ENCODE measurements at regions not wholly inside any gene's neighbourhood (a gene's known extent, or its start where the extent isn't known, plus 50 kb on each side); places are given as distances from the start of the nearest gene placed in this dataset.

GRCh38 chr2:196566961-196567666 is 72.4 kb upstream of the CCDC150 start:
- no peak for ATAC-seq
- Mint-ChIP-seq H3K4me1 (ENCODE audit: low read depth in 2 of 2) (no peaks in the 10 kb centered on the region), H3K27me3 (peaks cover 19 to 33% of the 10 kb centered on the region in 2 donors), H3K9me3 (no peaks in the 10 kb centered on the region), H3K36me3 (no peaks in the 10 kb centered on the region), H3K27ac (no peak overlapping the region), H3K4me3 (no peak overlapping the region)
- DNase-seq (ENCODE audit: low spot score): no peak

GRCh38 chr2:196568506-196568905 is 71.0 kb upstream of the CCDC150 start:
- no peak for DNase-seq (ENCODE audit: low spot score)
- H3K27ac Mint-ChIP-seq: no peak overlapping the region
- peaks cover 19 to 34% of the 10 kb centered on the region in 2 donors for H3K27me3 Mint-ChIP-seq
- no peaks in the 10 kb centered on the region for H3K9me3 Mint-ChIP-seq
- no peak overlapping the region for H3K4me3 Mint-ChIP-seq
- no peak for ATAC-seq
- no peaks in the 10 kb centered on the region for H3K36me3 Mint-ChIP-seq
- no peaks in the 10 kb centered on the region for H3K4me1 Mint-ChIP-seq (ENCODE audit: low read depth in 2 of 2)

GRCh38 chr2:196584903-196585302 is 54.6 kb upstream of the CCDC150 start:
- peaks cover 28 to 60% of the 10 kb centered on the region in 2 donors for H3K27me3 Mint-ChIP-seq
- peaks cover 0 to 5% of the 10 kb centered on the region in 2 donors for H3K4me1 Mint-ChIP-seq (ENCODE audit: low read depth in 2 of 2)
- H3K9me3 Mint-ChIP-seq: no peaks in the 10 kb centered on the region
- no peak for ATAC-seq
- no peak overlapping the region for H3K27ac Mint-ChIP-seq
- H3K4me3 Mint-ChIP-seq: no peak overlapping the region
- DNase-seq (ENCODE audit: low spot score): no peak
- H3K36me3 Mint-ChIP-seq: no peaks in the 10 kb centered on the region

- H3K4me3 Mint-ChIP-seq: no peak overlapping the region
- peaks cover 34 to 70% of the 10 kb centered on the region in 2 donors for H3K27me3 Mint-ChIP-seq
- ATAC-seq (no peak), DNase-seq (ENCODE audit: low spot score) (no peak)
- H3K27ac Mint-ChIP-seq: no peak overlapping the region
- H3K36me3 Mint-ChIP-seq: no peaks in the 10 kb centered on the region
- no peaks in the 10 kb centered on the region for H3K9me3 Mint-ChIP-seq
- peaks cover 0 to 5% of the 10 kb centered on the region in 2 donors for H3K4me1 Mint-ChIP-seq (ENCODE audit: low read depth in 2 of 2)
These were observed 53.0 kb upstream of the CCDC150 start for GRCh38 chr2:196586511-196586991.

GRCh38 chr2:196587056-196587455 is 52.5 kb upstream of the CCDC150 start:
- peaks cover 37 to 75% of the 10 kb centered on the region in 2 donors for H3K27me3 Mint-ChIP-seq
- ATAC-seq: no peak
- no peak for DNase-seq (ENCODE audit: low spot score)
- H3K27ac Mint-ChIP-seq: no peak overlapping the region
- no peaks in the 10 kb centered on the region for H3K36me3 Mint-ChIP-seq
- H3K4me3 Mint-ChIP-seq: no peak overlapping the region
- H3K9me3 Mint-ChIP-seq: no peaks in the 10 kb centered on the region
- peaks cover 0 to 5% of the 10 kb centered on the region in 2 donors for H3K4me1 Mint-ChIP-seq (ENCODE audit: low read depth in 2 of 2)

GRCh38 chr2:196587739-196588138 is 51.8 kb upstream of the CCDC150 start:
- Mint-ChIP-seq H3K27me3 (peaks cover 37 to 73% of the 10 kb centered on the region in 2 donors), H3K27ac (no peak overlapping the region), H3K4me1 (ENCODE audit: low read depth in 2 of 2) (peaks cover 0 to 5% of the 10 kb centered on the region in 2 donors), H3K9me3 (no peaks in the 10 kb centered on the region), H3K4me3 (no peak overlapping the region), H3K36me3 (no peaks in the 10 kb centered on the region)
- ATAC-seq: no peak
- no peak for DNase-seq (ENCODE audit: low spot score)

GRCh38 chr2:196589419-196589818 is 50.1 kb upstream of the CCDC150 start:
- Mint-ChIP-seq H3K27me3 (peaks cover 44 to 64% of the 10 kb centered on the region in 2 donors), H3K4me1 (ENCODE audit: low read depth in 2 of 2) (peaks cover 0 to 5% of the 10 kb centered on the region in 2 donors), H3K27ac (no peak overlapping the region), H3K36me3 (no peaks in the 10 kb centered on the region), H3K9me3 (no peaks in the 10 kb centered on the region), H3K4me3 (no peak overlapping the region)
- ATAC-seq (no peak), DNase-seq (ENCODE audit: low spot score) (no peak)

Measured in natural killer cell treated with Interleukin-12 subunit alpha and Interleukin-12 subunit beta and Interleukin-15 and Interleukin-18, amount 100 ng/mL, for 72 hours (primary cell).